ENCODE measurements at regions not wholly inside any gene's neighbourhood (a gene's known extent, or its start where the extent isn't known, plus 50 kb on each side); places are given as distances from the start of the nearest gene placed in this dataset.

- no peak for DNase-seq (ENCODE audit: low read depth)
Measured at GRCh38 chr7:39890411-39890810, 59.6 kb upstream of the CDK13 start.

GRCh38 chr7:39891894-39892293, 58.2 kb upstream of the CDK13 start:
- DNase-seq (ENCODE audit: low read depth): no peak

GRCh38 chr7:39892361-39892760, 57.7 kb upstream of the CDK13 start:
- no peak for DNase-seq (ENCODE audit: low read depth)

- DNase-seq (ENCODE audit: low read depth): no peak
Measured at GRCh38 chr7:39894904-39895303, 55.2 kb upstream of the CDK13 start.

- DNase-seq (ENCODE audit: low read depth): no peak
Measured at GRCh38 chr7:39896840-39897239, 53.2 kb upstream of the CDK13 start.

- no peak for DNase-seq (ENCODE audit: low read depth)
Measured at GRCh38 chr7:39898867-39899266, 51.2 kb upstream of the CDK13 start.

Measured in activated T-helper 9 cell treated with anti-CD3 and anti-CD28 coated beads, Interleukin-2, amount 50 U/mL, for 16 hours (primary cell).